BJ (cell line): ENCODE measurements at regions not wholly inside any gene's neighbourhood (a gene's known extent, or its start where the extent isn't known, plus 50 kb on each side); places are given as distances from the start of the nearest gene placed in this dataset.

Experiments
- CTCF ChIA-PET: fragments of 350-600 bp; formaldehyde crosslinking; extraction: SDS; loops from one replicate; lab custom pipeline; 2021; ENCODE audit warnings: antibody characterized with exemption, inconsistent platforms; lab: Yijun Ruan, JAX
- POLR2A ChIA-PET: fragments of 300-600 bp; sonication (Branson Sonifier 250); formaldehyde crosslinking; extraction: SDS; loops from one replicate; lab custom pipeline; 2021; ENCODE audit warnings: antibody characterized with exemption; lab: Charles Lee
- DNase-seq: peaks from one replicate; pipeline ENCODE4 v3.0.0-alpha.2; 2011; ENCODE audit warnings: low read depth
- H3K27me3 ChIP-seq: 2 replicates; pipeline ENCODE4 v1.6.0; 2011; ENCODE audit warnings: low read length; ENCODE audit not compliant: control insufficient read depth, insufficient read depth
- H3K36me3 ChIP-seq: 2 replicates; pipeline ENCODE4 v1.5.1; 2011; ENCODE audit warnings: low read length; ENCODE audit not compliant: control insufficient read depth, insufficient read depth
- H3K4me3 ChIP-seq: 2 replicates; pipeline ENCODE4 v1.5.1; 2011; ENCODE audit warnings: low read depth, mild to moderate bottlenecking, control low read depth, low read length
- TF ChIP-seq, protein P1 (sequence below): IDR thresholded peaks from 2 replicates; pipeline ENCODE4 v1.5.1; 2011; ENCODE audit warnings: low read depth, mild to moderate bottlenecking, control low read depth, inconsistent platforms, low read length, moderate library complexity; ENCODE audit not compliant: insufficient read depth

DNA sequence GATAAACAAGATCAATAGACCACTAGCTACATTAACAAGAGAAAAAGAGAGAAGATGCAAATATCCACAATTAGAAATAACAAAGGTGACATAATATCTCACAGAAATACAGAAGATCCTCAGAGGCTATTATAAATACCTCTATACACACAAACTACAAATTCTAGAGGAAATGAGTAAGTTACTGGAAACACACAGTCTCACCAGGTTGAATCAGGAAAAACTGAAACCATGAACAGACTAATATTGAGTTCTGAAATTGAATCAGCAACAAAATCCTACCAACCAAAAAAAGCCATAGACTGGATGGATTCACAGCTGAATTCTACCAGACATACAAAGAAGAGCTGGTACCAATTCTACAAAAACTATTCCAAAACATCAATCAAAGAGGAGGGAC lies 211.8 kb upstream of the CPEB2 start:
- ChIA-PET CTCF (interaction anchor here (0.7 kb wide), 1 partner anchor 19 kb away, joined by 3 read pairs; no protein-coding TSS in a partner anchor), POLR2A (no interaction called here)
- Histone ChIP-seq H3K36me3 (no peaks in the 10 kb centered on the region), H3K27me3 (no peaks in the 10 kb centered on the region), H3K4me3 (no peak overlapping the region)
- DNase-seq = no peak
- TF ChIP-seq, protein P1, sequence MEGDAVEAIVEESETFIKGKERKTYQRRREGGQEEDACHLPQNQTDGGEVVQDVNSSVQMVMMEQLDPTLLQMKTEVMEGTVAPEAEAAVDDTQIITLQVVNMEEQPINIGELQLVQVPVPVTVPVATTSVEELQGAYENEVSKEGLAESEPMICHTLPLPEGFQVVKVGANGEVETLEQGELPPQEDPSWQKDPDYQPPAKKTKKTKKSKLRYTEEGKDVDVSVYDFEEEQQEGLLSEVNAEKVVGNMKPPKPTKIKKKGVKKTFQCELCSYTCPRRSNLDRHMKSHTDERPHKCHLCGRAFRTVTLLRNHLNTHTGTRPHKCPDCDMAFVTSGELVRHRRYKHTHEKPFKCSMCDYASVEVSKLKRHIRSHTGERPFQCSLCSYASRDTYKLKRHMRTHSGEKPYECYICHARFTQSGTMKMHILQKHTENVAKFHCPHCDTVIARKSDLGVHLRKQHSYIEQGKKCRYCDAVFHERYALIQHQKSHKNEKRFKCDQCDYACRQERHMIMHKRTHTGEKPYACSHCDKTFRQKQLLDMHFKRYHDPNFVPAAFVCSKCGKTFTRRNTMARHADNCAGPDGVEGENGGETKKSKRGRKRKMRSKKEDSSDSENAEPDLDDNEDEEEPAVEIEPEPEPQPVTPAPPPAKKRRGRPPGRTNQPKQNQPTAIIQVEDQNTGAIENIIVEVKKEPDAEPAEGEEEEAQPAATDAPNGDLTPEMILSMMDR = no peak

DNA sequence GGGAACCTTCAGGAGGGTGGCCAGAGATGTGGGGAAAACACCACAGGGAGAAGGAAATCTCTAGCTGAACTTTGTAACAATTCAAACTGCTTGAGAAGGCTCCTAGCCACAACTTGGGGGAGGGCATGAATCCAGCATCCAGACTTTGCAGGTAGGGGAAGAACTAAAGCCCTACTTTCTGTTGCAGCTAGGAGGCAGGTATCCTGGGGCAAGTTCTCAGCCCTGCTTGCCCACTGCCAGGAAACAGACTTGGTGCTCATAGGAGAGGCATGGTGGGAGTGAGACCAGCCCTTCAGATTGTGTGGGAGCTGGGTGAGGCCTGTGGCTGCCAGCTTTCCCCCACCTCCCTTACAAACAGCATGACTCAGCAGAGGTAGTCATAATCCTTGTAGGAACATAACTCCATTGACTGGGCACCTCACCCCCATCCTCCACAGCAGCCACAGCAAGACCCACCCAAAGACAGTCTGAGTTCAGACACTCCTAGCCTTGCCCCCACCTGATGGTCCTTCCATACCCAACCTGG lies 209.5 kb upstream of the CPEB2 start:
- DNase-seq = no peak

DNA sequence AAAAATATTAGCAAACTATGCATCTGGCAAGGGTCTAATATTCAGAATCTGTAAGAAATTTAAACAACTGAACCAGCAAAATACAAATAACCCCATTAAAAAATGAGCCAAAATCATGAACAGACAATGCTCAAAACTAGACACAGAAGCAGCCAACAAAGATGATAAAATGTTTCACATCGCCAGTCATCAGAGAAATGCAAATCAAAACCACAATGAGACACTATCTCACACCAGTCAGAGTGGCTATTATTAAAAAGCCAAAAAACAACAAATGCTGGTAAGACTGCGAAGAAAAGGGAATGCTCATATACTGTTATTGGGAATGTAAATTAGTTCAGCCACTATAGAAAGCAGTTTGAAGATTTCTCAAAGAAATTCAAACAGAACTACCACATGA lies 201.3 kb upstream of the CPEB2 start:
- Histone ChIP-seq H3K36me3 (no peaks in the 10 kb centered on the region), H3K4me3 (no peak overlapping the region), H3K27me3 (no peaks in the 10 kb centered on the region)
- TF ChIP-seq, protein P1 = no peak
- ChIA-PET CTCF (no interaction called here), POLR2A (no interaction called here)
- DNase-seq = no peak

More for the DNA sequence above, 209.5 kb upstream of the CPEB2 start:
- CTCF ChIA-PET = no interaction called here
- Histone ChIP-seq H3K27me3 (no peaks in the 10 kb centered on the region), H3K36me3 (no peaks in the 10 kb centered on the region), H3K4me3 (no peak overlapping the region)
- POLR2A ChIA-PET = no interaction called here
- TF ChIP-seq, protein P1 = no peak

DNA sequence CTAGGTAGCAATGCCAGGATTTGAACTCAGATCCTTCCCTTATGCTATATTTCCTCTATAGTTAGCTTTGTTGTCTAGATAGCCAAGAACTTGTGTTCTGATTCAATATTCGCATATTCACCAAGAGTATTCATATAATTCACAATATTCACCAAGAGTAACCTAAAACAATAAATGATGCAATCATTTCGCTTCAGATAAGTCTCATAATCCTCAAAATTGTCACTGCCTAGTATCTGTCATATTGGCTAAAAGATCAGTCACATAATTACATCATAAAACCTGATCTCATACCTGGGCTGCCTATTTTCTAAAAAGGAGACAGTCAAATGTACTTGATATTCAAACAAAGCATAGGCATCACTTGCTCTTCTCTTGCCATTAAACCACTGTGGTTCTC lies 199.7 kb upstream of the CPEB2 start:
- no peaks in the 10 kb centered on the region for H3K36me3 ChIP-seq
- H3K4me3 ChIP-seq = no peak overlapping the region
- TF ChIP-seq, protein P1 = no peak
- ChIA-PET CTCF (no interaction called here), POLR2A (no interaction called here)
- no peak for DNase-seq
- H3K27me3 ChIP-seq = no peaks in the 10 kb centered on the region

DNA sequence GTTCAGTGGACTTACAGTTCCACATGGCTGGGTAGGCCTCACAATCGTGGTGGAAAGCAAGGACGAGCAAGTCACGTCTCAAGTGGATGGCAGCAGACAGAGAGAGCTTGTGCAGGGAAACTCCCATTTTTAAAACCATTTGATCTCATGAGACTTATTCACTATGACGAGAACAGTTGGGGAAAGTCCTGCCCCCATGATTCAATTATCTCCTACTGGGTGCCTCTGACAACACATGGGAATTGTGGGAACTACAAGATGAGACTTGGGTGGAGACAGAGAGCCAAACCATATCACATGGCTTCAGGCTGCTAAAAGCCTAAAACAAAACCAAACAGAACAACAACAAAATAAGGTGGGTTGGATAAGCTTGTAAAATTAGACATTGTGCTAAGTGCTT lies 194.4 kb upstream of the CPEB2 start:
- POLR2A ChIA-PET = no interaction called here
- Histone ChIP-seq H3K36me3 (no peaks in the 10 kb centered on the region), H3K27me3 (no peaks in the 10 kb centered on the region), H3K4me3 (no peak overlapping the region)
- DNase-seq = no peak
- TF ChIP-seq, protein P1 = no peak
- CTCF ChIA-PET = no interaction called here
